ENCODE measurements at regions not wholly inside any gene's neighbourhood (a gene's known extent, or its start where the extent isn't known, plus 50 kb on each side); places are given as distances from the start of the nearest gene placed in this dataset.

- Histone ChIP-seq H2BK12ac (ENCODE audit: low read length) (no peak overlapping the region), H3K36me3 (ENCODE audit: control insufficient read depth in 1 of 2, insufficient read depth in 2 of 2, low read length in 2 of 2) (no peaks in the 10 kb centered on the region), H3K23ac (ENCODE audit: low read length) (no peak overlapping the region), H3K9ac (ENCODE audit: low read length) (no peak overlapping the region), H3K79me2 (ENCODE audit: control insufficient read depth, insufficient read depth, low read length, poor library complexity) (no peaks in the 10 kb centered on the region), H3K27me3 (ENCODE audit: insufficient read depth, low read length) (no peaks in the 10 kb centered on the region), H3K9me3 (ENCODE audit: insufficient read depth, low read depth, low read length) (no peaks in the 10 kb centered on the region), H2AK5ac (ENCODE audit: low read length) (no peak overlapping the region), H4K8ac (ENCODE audit: low read depth, low read length) (no peak overlapping the region), H2BK5ac (ENCODE audit: low read depth, low read length, poor library complexity) (no peak overlapping the region), H4K12ac (ENCODE audit: low read depth, low read length) (no peak overlapping the region), H2AFZ (ENCODE audit: insufficient read depth, low read length, poor library complexity) (no peak overlapping the region), H3K18ac (ENCODE audit: low read length) (no peak overlapping the region), H3K27ac (ENCODE audit: low read depth, low read length) (no peak overlapping the region), H2BK120ac (ENCODE audit: insufficient read depth, low read length, poor library complexity) (no peak overlapping the region), H3K4ac (ENCODE audit: low read depth, low read length) (no peak overlapping the region), H3K79me1 (ENCODE audit: low read length) (no peaks in the 10 kb centered on the region), H4K91ac (ENCODE audit: low read depth, low read length) (no peak overlapping the region), H3K4me2 (ENCODE audit: low read length) (no peak overlapping the region), H3K4me3 (ENCODE audit: low read depth, low read length) (no peak overlapping the region), H3K14ac (ENCODE audit: low read length) (no peak overlapping the region), H3K4me1 (ENCODE audit: control insufficient read depth in 1 of 2, insufficient read depth in 2 of 2, low read length in 2 of 2) (no peaks in the 10 kb centered on the region)
- no CpG with 5 or more reads among the region's 4 CpGs for WGBS (ENCODE audit: extremely low coverage, insufficient coverage, insufficient read length)
- no peak for DNase-seq
Measured at GRCh38 chr18:30093376-30093775, 949.2 kb downstream of the DSC3 start.

GRCh38 chr18:30088238-30089015 is 954.1 kb downstream of the DSC3 start:
- no peaks in the 10 kb centered on the region for H3K27me3 ChIP-seq (ENCODE audit: insufficient read depth, low read length)
- no peak overlapping the region for H3K9ac ChIP-seq (ENCODE audit: low read length)
- no peak overlapping the region for H3K14ac ChIP-seq (ENCODE audit: low read length)
- no peak overlapping the region for H3K4me2 ChIP-seq (ENCODE audit: low read length)
- H2BK12ac ChIP-seq (ENCODE audit: low read length), result no peak overlapping the region
- no peak overlapping the region for H2BK120ac ChIP-seq (ENCODE audit: insufficient read depth, low read length, poor library complexity)
- no peak overlapping the region for H3K27ac ChIP-seq (ENCODE audit: low read depth, low read length)
- no peak overlapping the region for H4K8ac ChIP-seq (ENCODE audit: low read depth, low read length)
- no peaks in the 10 kb centered on the region for H3K36me3 ChIP-seq (ENCODE audit: control insufficient read depth in 1 of 2, insufficient read depth in 2 of 2, low read length in 2 of 2)
- no peak overlapping the region for H3K18ac ChIP-seq (ENCODE audit: low read length)
- H3K23ac ChIP-seq (ENCODE audit: low read length), result no peak overlapping the region
- H3K4ac ChIP-seq (ENCODE audit: low read depth, low read length), result no peak overlapping the region
- H2BK5ac ChIP-seq (ENCODE audit: low read depth, low read length, poor library complexity), result no peak overlapping the region
- no peak overlapping the region for H4K91ac ChIP-seq (ENCODE audit: low read depth, low read length)
- no peaks in the 10 kb centered on the region for H3K79me1 ChIP-seq (ENCODE audit: low read length)
- no peak overlapping the region for H2AK5ac ChIP-seq (ENCODE audit: low read length)
- H3K4me3 ChIP-seq (ENCODE audit: low read depth, low read length), result no peak overlapping the region
- no peaks in the 10 kb centered on the region for H3K4me1 ChIP-seq (ENCODE audit: control insufficient read depth in 1 of 2, insufficient read depth in 2 of 2, low read length in 2 of 2)
- no peak overlapping the region for H2AFZ ChIP-seq (ENCODE audit: insufficient read depth, low read length, poor library complexity)
- no peaks in the 10 kb centered on the region for H3K9me3 ChIP-seq (ENCODE audit: insufficient read depth, low read depth, low read length)
- no peaks in the 10 kb centered on the region for H3K79me2 ChIP-seq (ENCODE audit: control insufficient read depth, insufficient read depth, low read length, poor library complexity)
- DNase-seq, result no peak
- H4K12ac ChIP-seq (ENCODE audit: low read depth, low read length), result no peak overlapping the region

GRCh38 chr18:30086351-30086750 is 956.2 kb downstream of the DSC3 start:
- Histone ChIP-seq H3K79me2 (ENCODE audit: control insufficient read depth, insufficient read depth, low read length, poor library complexity) (no peaks in the 10 kb centered on the region), H2BK12ac (ENCODE audit: low read length) (no peak overlapping the region), H3K27me3 (ENCODE audit: insufficient read depth, low read length) (no peaks in the 10 kb centered on the region), H2AFZ (ENCODE audit: insufficient read depth, low read length, poor library complexity) (no peak overlapping the region), H3K18ac (ENCODE audit: low read length) (no peak overlapping the region), H3K9me3 (ENCODE audit: insufficient read depth, low read depth, low read length) (peaks cover 3% of the 10 kb centered on the region), H4K91ac (ENCODE audit: low read depth, low read length) (no peak overlapping the region), H3K4me1 (ENCODE audit: control insufficient read depth in 1 of 2, insufficient read depth in 2 of 2, low read length in 2 of 2) (no peaks in the 10 kb centered on the region), H3K79me1 (ENCODE audit: low read length) (no peaks in the 10 kb centered on the region), H2BK120ac (ENCODE audit: insufficient read depth, low read length, poor library complexity) (no peak overlapping the region), H3K4ac (ENCODE audit: low read depth, low read length) (no peak overlapping the region), H4K12ac (ENCODE audit: low read depth, low read length) (no peak overlapping the region), H3K9ac (ENCODE audit: low read length) (no peak overlapping the region), H3K14ac (ENCODE audit: low read length) (no peak overlapping the region), H3K4me3 (ENCODE audit: low read depth, low read length) (no peak overlapping the region), H4K8ac (ENCODE audit: low read depth, low read length) (no peak overlapping the region), H3K36me3 (ENCODE audit: control insufficient read depth in 1 of 2, insufficient read depth in 2 of 2, low read length in 2 of 2) (no peaks in the 10 kb centered on the region), H3K23ac (ENCODE audit: low read length) (no peak overlapping the region), H3K4me2 (ENCODE audit: low read length) (no peak overlapping the region), H2BK5ac (ENCODE audit: low read depth, low read length, poor library complexity) (no peak overlapping the region), H2AK5ac (ENCODE audit: low read length) (no peak overlapping the region), H3K27ac (ENCODE audit: low read depth, low read length) (no peak overlapping the region)
- no peak for DNase-seq
- whole genome bisulfite sequencing (ENCODE audit: extremely low coverage, insufficient coverage, insufficient read length), result no CpG with 5 or more reads among the region's 1 CpG

- no peak overlapping the region for H3K4me3 ChIP-seq (ENCODE audit: low read depth, low read length)
- DNase-seq, result no peak
- H3K27ac ChIP-seq (ENCODE audit: low read depth, low read length), result no peak overlapping the region
Measured at GRCh38 chr18:30081122-30081521, 961.4 kb downstream of the DSC3 start.

More at GRCh38 chr18:30081122-30081521, 961.4 kb downstream of the DSC3 start:
- H2AFZ ChIP-seq (ENCODE audit: insufficient read depth, low read length, poor library complexity), result no peak overlapping the region
- no peak overlapping the region for H4K8ac ChIP-seq (ENCODE audit: low read depth, low read length)
- H3K14ac ChIP-seq (ENCODE audit: low read length), result no peak overlapping the region
- H3K4me1 ChIP-seq (ENCODE audit: control insufficient read depth in 1 of 2, insufficient read depth in 2 of 2, low read length in 2 of 2), result no peaks in the 10 kb centered on the region
- H3K23ac ChIP-seq (ENCODE audit: low read length), result no peak overlapping the region
- no peak overlapping the region for H2AK5ac ChIP-seq (ENCODE audit: low read length)
- H3K18ac ChIP-seq (ENCODE audit: low read length), result no peak overlapping the region
- H3K36me3 ChIP-seq (ENCODE audit: control insufficient read depth in 1 of 2, insufficient read depth in 2 of 2, low read length in 2 of 2), result no peaks in the 10 kb centered on the region
- H3K9ac ChIP-seq (ENCODE audit: low read length), result no peak overlapping the region
- H3K27me3 ChIP-seq (ENCODE audit: insufficient read depth, low read length), result no peaks in the 10 kb centered on the region
- H3K79me2 ChIP-seq (ENCODE audit: control insufficient read depth, insufficient read depth, low read length, poor library complexity), result no peaks in the 10 kb centered on the region
- no peak overlapping the region for H3K4me2 ChIP-seq (ENCODE audit: low read length)
- peaks cover 3% of the 10 kb centered on the region for H3K9me3 ChIP-seq (ENCODE audit: insufficient read depth, low read depth, low read length)
- no peak overlapping the region for H4K12ac ChIP-seq (ENCODE audit: low read depth, low read length)
- no peak overlapping the region for H2BK5ac ChIP-seq (ENCODE audit: low read depth, low read length, poor library complexity)
- H3K4ac ChIP-seq (ENCODE audit: low read depth, low read length), result no peak overlapping the region
- no peaks in the 10 kb centered on the region for H3K79me1 ChIP-seq (ENCODE audit: low read length)
- no peak overlapping the region for H2BK12ac ChIP-seq (ENCODE audit: low read length)
- no peak overlapping the region for H2BK120ac ChIP-seq (ENCODE audit: insufficient read depth, low read length, poor library complexity)
- H4K91ac ChIP-seq (ENCODE audit: low read depth, low read length), result no peak overlapping the region
